Liver (tissue), 8 donors: ENCODE measurements at regions not wholly inside any gene's neighbourhood (a gene's known extent, or its start where the extent isn't known, plus 50 kb on each side); places are given as distances from the start of the nearest gene placed in this dataset.

ENCODE experiments used
- DNase-seq: peaks from one replicate; pipeline ENCODE4 v3.0.0-alpha.2; 2017; ENCODE audit warnings: low spot score
- H3K27ac ChIP-seq, 2 donors: one replicate each; pipeline ENCODE4 v1.7.0; 2013; ENCODE audit warnings: inconsistent platforms in 2 of 2, low read length in 2 of 2, control low read depth in 1 of 2, low read depth in 1 of 2, mild to moderate bottlenecking in 1 of 2
- H3K27me3 ChIP-seq, 4 donors: one replicate each; pipeline versions ENCODE4 v1.6.1 to v1.7.0; 2013; ENCODE audit warnings: low read length in 3 of 4, inconsistent platforms in 1 of 4, mild to moderate bottlenecking in 1 of 4, moderate library complexity in 1 of 4; ENCODE audit not compliant: control insufficient read depth in 4 of 4, insufficient read depth in 4 of 4
- H3K36me3 ChIP-seq, 4 donors: one replicate each; pipeline versions ENCODE4 v1.6.1 to v1.7.0; 2013; ENCODE audit warnings: low read length in 3 of 4, mild to moderate bottlenecking in 3 of 4, low read depth in 1 of 4, moderate library complexity in 1 of 4; ENCODE audit not compliant: control insufficient read depth in 4 of 4, insufficient read depth in 3 of 4
- H3K4me1 ChIP-seq, 4 donors: one replicate each; pipeline versions ENCODE4 v1.6.1 to v1.7.0; 2013; ENCODE audit warnings: low read length in 3 of 4, mild to moderate bottlenecking in 3 of 4, moderate library complexity in 1 of 4; ENCODE audit not compliant: control insufficient read depth in 4 of 4, insufficient read depth in 4 of 4
- H3K4me3 ChIP-seq, 3 donors: one replicate each; pipeline versions ENCODE4 v1.6.1 to v1.7.0; 2013; ENCODE audit warnings: low read length in 3 of 3, control low read depth in 1 of 3, low read depth in 1 of 3, mild to moderate bottlenecking in 1 of 3
- H3K9ac ChIP-seq, 2 donors: one replicate each; pipeline ENCODE4 v1.7.0; 2013; ENCODE audit warnings: low read length in 2 of 2, mild to moderate bottlenecking in 2 of 2, moderate library complexity in 2 of 2, control low read depth in 1 of 2, low read depth in 1 of 2
- H3K9me3 ChIP-seq, 4 donors: one replicate each; pipeline versions ENCODE4 v1.6.1 to v1.7.0; 2013; ENCODE audit warnings: low read length in 3 of 4; ENCODE audit not compliant: control insufficient read depth in 4 of 4
- ATF3 ChIP-seq: IDR thresholded peaks from 2 replicates; pipeline ENCODE4 v1.6.1; 2016; ENCODE audit warnings: antibody characterized with exemption
- CTCF ChIP-seq: fragments of 150-350 bp; IDR thresholded peaks from 2 replicates; pipeline ENCODE4 v1.5.1; 2017; ENCODE audit warnings: improper control_type of control experiment, low read depth, low read length; ENCODE audit not compliant: missing input control
- EGR1 ChIP-seq, 2 donors: IDR thresholded peaks; 2 replicates each; pipeline ENCODE4 v1.6.1; 2016 to 2018; ENCODE audit warnings: antibody characterized with exemption in 2 of 2, low read depth in 2 of 2
- FOXA1 ChIP-seq: IDR thresholded peaks from 2 replicates; pipeline ENCODE4 v1.6.1; 2016; ENCODE audit warnings: antibody characterized with exemption
- FOXA2 ChIP-seq: IDR thresholded peaks from 2 replicates; pipeline ENCODE4 v1.6.1; 2016; ENCODE audit warnings: antibody characterized with exemption
- GABPA ChIP-seq, 2 donors: IDR thresholded peaks in 1 of 2; conservative IDR thresholded peaks in 1 of 2; 2 replicates each; pipeline ENCODE4 v1.6.1; 2016; ENCODE audit warnings: antibody characterized with exemption in 2 of 2, mild to moderate bottlenecking in 1 of 2, moderate library complexity in 1 of 2
- HNF4A ChIP-seq, 2 donors: conservative IDR thresholded peaks; 2 replicates each; pipeline ENCODE4 v1.6.1; 2016; ENCODE audit warnings: antibody characterized with exemption in 2 of 2, mild to moderate bottlenecking in 2 of 2
- HNF4G ChIP-seq: IDR thresholded peaks from 2 replicates; pipeline ENCODE4 v1.6.1; 2016; ENCODE audit warnings: antibody characterized with exemption
- MAX ChIP-seq: IDR thresholded peaks from 2 replicates; pipeline ENCODE4 v1.6.1; 2016; ENCODE audit warnings: antibody characterized with exemption
- RAD21 ChIP-seq, 2 donors: IDR thresholded peaks; 2 replicates each; pipeline ENCODE4 v1.6.1; 2016; ENCODE audit warnings: antibody characterized with exemption in 2 of 2, mild to moderate bottlenecking in 2 of 2
- RXRA ChIP-seq, 2 donors: IDR thresholded peaks; 2 replicates each; pipeline ENCODE4 v1.6.1; 2017 to 2018; ENCODE audit warnings: antibody characterized with exemption in 2 of 2, mild to moderate bottlenecking in 1 of 2
- SP1 ChIP-seq: IDR thresholded peaks from 2 replicates; pipeline ENCODE4 v1.6.1; 2018; ENCODE audit warnings: antibody characterized with exemption, mild to moderate bottlenecking
- YY1 ChIP-seq: IDR thresholded peaks from 2 replicates; pipeline ENCODE4 v1.6.1; 2016; ENCODE audit warnings: antibody characterized with exemption, mild to moderate bottlenecking
- ZBTB33 ChIP-seq: IDR thresholded peaks from 2 replicates; pipeline ENCODE4 v1.6.1; 2016; ENCODE audit warnings: antibody characterized with exemption
- WGBS: extraction: QIAGEN DNeasy Blood & Tissue Kit; methylation state at CpG from one replicate; pipeline ENCODE4 v1.1.7; 2013; 5-methylcytosine and 5-hydroxymethylcytosine counted together
- donor health status: healthy.
- donor health status: healthy.
- donor health status: healthy.
- donor health status: healthy.
- donor health status: healthy.

GRCh38 chr9:84145780-84146179 lies 165.2 kb downstream of the RMI1 start:
- Histone ChIP-seq H3K9me3 (no peaks in the 10 kb centered on the region), H3K4me3 (no peak overlapping the region), H3K27me3 (peaks cover 0 to 6% (median 4%) of the 10 kb centered on the region in 4 donors), H3K36me3 (no peaks in the 10 kb centered on the region), H3K27ac (no peak overlapping the region), H3K9ac (no peak overlapping the region), H3K4me1 (peaks cover under 1 to 2% (median under 1%) of the 10 kb centered on the region in 4 donors)
- DNase-seq = no peak
- TF ChIP-seq EGR1 (IDR thresholded peaks at IDR 0.05; ENCODE audit: low read depth in 2 of 2) (no peak), GABPA (IDR thresholded peaks at IDR 0.05 in 1 of 2, conservative IDR thresholded peaks at IDR 0.05 in 1 of 2) (no peak), CTCF (no peak), YY1 (no peak), MAX (no peak), FOXA1 (no peak), SP1 (no peak), RXRA (IDR thresholded peaks at IDR 0.05) (no peak), RAD21 (IDR thresholded peaks at IDR 0.05) (no peak), HNF4G (no peak), ATF3 (no peak), ZBTB33 (no peak), HNF4A (conservative IDR thresholded peaks at IDR 0.05) (no peak)
- WGBS = 76% methylated on average over 2 of the region's 2 CpGs

GRCh38 chr9:84146893-84147710 lies 166.5 kb downstream of the RMI1 start:
- no peak for TF ChIP-seq ZBTB33
- no peak for TF ChIP-seq CTCF
- no peak for TF ChIP-seq FOXA2

More at GRCh38 chr9:84146893-84147710, 166.5 kb downstream of the RMI1 start:
- Histone ChIP-seq H3K4me3 (no peak overlapping the region), H3K27ac (no peak overlapping the region), H3K9me3 (no peaks in the 10 kb centered on the region), H3K9ac (no peak overlapping the region), H3K27me3 (peaks cover 0 to under 1% (median 0%) of the 10 kb centered on the region in 4 donors), H3K4me1 (no peaks in the 10 kb centered on the region), H3K36me3 (no peaks in the 10 kb centered on the region)
- WGBS = 59% methylated on average over 6 of the region's 6 CpGs
- no peak for DNase-seq
